Kidney tubule cell (primary cell): ENCODE measurements at regions not wholly inside any gene's neighbourhood (a gene's known extent, or its start where the extent isn't known, plus 50 kb on each side); places are given as distances from the start of the nearest gene placed in this dataset.
A peak's percentile ranks its signal among the peaks of the same experiment; 100 is the strongest.

Source experiments
- DNase-seq: peaks from one replicate; pipeline ENCODE4 v3.0.0-alpha.2; 2018; ENCODE audit warnings: low spot score

- DNase-seq = no peak
Observed at GRCh38 chr4:35447474-35447873, 796.8 kb downstream of the ARAP2 start.

DNA sequence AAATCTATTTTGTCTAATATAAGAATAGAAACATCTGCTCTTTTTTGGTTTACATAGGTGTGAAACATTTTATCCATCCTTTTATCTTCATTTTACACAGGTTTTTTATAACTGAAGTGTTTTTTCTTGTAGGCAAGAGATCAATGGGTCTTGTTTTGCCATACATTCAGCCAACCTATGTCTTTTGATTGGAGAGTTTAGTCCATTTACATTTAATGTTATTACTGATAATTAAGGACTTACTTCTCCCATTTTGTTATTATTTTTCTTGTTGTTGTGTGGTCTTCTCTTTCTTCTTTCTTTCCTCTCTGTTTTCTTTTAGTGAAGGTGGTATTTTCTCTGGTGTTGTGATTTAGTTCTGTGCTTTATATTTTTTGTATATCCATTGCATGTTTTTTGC is 785.3 kb downstream of the ARAP2 start:
- no peak for DNase-seq

DNA sequence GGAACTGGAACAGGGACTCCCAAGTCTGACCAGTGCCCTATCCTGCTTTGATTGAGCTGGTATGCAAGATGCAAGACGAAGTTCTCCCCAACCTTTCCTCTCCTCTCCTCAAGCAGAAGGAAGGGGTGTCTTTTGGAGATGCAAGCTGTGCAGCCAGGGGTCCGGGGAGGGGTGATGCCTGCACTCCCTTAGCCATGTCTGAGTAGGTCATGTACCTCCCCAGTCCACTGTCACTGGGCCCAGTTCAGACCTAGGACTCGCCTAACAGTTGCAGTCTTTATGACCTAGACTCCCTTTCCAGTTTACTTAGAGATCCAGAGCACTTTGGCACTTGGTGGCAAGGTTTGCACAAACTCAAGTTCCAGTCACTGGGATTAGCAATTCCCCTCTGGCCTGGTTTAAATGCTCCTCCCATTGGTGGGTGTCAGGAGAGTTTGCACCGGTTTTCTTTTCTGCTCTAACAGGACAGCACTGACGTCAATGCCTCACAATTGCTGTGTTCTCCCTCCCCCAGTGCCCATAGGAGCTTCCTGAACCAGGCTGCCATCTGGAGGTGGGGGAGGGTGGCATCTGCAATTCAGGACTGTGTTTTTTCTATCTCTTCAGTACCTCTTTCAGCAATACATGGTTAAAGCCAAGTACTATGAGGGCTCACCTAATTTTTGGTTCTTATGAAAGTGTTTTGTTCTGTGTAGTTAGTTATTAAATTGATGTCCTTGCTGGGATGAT is 782.2 kb downstream of the ARAP2 start:
- no peak for DNase-seq

GRCh38 chr4:35463251-35463952 is 780.9 kb downstream of the ARAP2 start:
- no peak for DNase-seq

DNA sequence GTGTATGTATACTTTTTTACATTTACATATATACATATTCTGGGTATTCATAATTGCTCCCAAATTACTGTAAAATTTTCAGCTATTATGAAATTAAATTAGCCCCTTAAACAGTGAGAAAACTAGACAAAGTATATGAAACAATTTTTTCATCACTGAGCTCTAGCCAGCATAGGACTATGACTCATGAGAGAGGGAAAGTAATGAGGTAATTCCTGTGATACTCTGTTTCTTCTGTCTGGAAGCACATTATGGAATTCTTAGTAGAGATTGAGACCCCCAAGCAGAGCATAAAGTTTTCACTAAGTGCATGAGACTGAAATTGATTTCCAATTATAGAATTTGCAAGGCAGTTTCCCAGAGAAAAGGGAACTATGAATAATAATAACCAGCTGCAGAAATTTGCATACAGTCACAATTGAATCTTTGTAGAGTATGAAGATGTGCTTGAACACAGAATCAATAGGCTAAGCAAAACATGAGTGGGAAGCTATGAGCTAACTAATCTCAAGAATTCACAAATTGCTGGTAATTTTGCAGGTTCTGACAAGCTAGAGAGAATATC is 779.3 kb downstream of the ARAP2 start:
- no peak for DNase-seq

DNA sequence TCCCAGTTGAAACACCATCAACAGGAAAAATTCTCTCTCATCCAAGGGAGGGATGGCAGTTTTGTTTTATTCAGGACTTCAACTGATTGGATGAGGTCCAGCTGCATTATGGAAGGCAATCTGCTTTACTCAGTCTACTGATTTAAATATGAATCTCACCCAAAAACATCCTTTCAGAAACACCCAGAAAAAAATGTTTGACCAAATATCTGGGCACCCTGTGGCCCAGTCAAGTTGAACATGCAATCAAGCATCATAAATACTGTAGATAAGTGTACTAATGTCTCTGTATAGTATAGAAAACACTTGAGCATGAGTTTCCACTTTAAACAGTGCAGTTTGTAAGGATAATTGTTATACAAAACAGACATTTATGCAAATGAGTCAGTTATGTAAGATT is 753.2 kb downstream of the ARAP2 start:
- DNase-seq = no peak

- DNase-seq = no peak
Observed at GRCh38 chr4:35493977-35494376, 750.3 kb downstream of the ARAP2 start.

- no peak for DNase-seq
Observed at GRCh38 chr4:35494955-35495354, 749.4 kb downstream of the ARAP2 start.

DNA sequence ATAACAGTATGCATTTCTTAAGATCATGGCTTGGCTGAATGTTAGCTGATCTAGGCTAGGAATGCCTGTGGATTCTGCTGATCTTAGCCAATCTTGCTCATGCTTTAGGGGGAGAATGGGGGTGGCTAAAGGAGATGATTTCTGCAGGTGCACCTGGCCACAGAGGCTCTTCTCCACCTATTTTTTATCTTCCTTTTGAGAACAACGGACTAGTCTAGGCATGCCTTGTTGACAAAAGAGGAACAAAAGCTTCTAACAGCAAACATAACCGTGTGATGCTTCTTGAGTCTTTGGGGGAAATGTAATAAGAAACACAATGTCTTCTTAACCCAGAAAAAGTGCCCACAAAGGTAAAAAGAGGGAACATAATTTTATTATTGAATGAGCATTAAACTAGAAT is 743.5 kb downstream of the ARAP2 start:
- DNase-seq = no peak

- DNase-seq = no peak
Observed at GRCh38 chr4:35503435-35503834, 740.9 kb downstream of the ARAP2 start.

DNA sequence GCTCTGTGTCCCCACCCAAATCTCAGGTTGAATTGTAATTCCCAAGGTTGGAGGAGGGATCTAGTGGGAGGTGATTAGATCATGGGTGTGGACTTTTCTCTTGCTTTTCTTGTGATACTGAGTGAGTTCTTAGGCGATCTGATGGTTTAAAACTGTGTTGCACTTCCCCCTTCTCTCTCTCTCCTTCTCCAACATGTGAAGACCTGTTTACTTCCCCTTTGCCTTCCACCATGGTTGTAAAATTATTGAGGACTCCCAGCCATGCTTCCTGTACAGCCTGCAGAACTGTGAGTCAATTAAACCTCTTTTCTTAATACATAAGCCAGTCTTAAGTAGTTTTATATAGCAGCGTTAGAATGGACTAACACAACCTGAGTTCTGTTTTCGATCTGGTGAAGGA is 738.2 kb downstream of the ARAP2 start:
- DNase-seq = no peak

- no peak for DNase-seq
Observed at GRCh38 chr4:35511851-35512250, 732.5 kb downstream of the ARAP2 start.

GRCh38 chr4:35516102-35516501 is 728.2 kb downstream of the ARAP2 start:
- peak; percentile 66 for DNase-seq

GRCh38 chr4:35520059-35520458 is 724.3 kb downstream of the ARAP2 start:
- DNase-seq = peak; percentile 1

GRCh38 chr4:35521682-35522081 is 722.6 kb downstream of the ARAP2 start:
- DNase-seq = no peak

- DNase-seq = no peak
Observed at GRCh38 chr4:35525192-35525978, 718.9 kb downstream of the ARAP2 start.

DNA sequence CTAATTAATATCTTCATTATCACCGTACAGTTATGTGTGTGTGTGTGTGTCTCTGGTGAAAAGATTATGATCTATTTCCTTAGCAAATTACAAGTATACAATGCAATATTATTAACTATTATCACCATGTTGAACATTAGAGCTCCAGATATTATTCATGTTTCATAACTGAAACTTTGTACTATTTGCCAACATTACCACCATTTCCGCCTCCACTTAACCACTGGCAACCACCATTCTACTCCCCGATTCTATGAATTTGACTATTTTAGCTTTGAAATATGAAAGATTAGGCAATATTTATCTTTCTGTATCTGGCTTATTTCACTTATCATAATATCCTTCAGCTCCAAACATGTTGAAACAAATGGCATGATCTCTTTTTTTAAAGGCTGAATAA is 717.9 kb downstream of the ARAP2 start:
- DNase-seq = no peak

DNA sequence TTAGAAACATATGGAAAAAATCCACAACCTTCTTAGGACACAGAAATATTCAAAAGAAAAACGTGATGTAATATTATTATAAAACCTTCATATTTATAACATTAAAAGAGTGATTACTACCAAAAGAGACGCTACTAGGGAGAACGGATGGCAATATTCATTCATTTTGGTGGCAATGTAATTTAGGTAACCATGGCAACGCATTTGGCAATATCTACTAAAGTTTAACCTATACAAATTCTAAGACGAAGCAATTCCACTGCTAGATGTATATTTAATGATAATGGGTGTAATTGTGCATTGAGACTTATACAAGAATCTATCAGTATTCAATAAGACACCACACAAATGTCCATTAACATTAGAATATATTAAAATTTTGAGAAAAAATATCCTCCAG is 709.4 kb downstream of the ARAP2 start:
- DNase-seq = no peak

GRCh38 chr4:35538807-35539206 is 705.5 kb downstream of the ARAP2 start:
- DNase-seq = no peak

DNA sequence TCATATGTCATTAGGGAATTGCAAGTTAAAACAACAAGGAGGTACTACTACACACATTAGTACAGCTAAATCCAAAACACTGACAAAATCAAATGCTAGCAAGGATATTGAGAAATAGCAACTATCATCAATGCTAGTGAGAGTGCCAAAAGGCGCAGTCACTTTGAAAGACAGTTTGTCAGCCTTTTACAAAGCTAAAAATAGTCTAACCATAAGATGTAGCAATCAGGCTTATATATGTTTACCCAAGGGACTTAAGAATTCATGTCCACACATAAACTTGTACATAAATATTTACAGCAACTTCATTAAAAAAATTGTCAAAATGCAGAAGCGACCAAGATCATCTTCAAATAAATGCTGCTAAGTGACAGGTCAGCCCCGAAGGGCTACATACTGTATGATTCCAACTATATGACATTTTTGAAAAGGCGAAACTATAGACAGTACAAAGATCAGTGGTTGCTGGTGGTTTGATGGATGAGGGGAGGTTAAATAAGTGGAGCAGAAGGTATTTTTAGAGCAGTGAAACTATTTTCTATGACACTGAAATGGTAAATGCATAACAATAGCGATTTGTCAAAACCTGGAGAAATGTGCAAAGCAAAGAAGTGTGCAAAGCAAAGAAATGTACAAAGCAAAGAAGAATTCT is 704.8 kb downstream of the ARAP2 start:
- no peak for DNase-seq

DNA sequence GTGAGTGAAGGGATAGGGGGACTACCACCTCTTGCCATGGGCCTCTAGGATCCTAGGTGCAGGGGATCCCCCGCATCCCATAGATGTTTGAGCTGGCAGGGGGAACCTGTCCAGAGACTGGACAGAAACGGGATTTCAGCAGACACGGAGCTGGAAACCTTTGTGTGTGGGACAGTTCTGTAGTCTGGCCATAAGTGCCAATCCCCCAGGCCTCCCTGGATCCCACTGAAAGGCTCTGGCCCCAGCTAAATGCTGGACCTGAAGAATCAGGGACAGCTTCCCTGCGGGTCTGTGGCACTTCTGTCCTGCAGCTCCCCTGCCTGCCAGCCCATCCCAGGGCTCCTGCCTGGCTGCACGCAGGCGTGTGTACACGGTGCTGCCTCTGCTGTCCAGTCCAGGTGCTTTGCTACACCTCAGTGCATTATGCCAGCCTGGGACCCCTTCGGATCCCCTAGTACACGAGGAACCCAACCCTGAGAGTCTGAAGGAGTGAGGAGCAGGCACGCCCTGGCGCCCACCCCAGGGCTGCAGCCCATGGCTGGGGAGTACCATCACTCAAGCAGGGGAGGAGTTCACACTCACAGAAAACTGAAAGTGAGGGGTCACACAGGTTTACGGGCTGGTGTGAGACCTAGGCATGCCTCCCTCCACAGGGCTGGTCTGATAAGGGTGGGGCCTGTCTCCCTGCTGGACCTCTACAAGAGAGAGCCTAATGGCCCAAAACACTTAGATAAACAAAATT is 703.0 kb downstream of the ARAP2 start:
- DNase-seq = no peak

- peak; percentile 4 for DNase-seq
Observed at GRCh38 chr4:35541888-35542213, 702.5 kb downstream of the ARAP2 start.
